ENCODE measurements at regions not wholly inside any gene's neighbourhood (a gene's known extent, or its start where the extent isn't known, plus 50 kb on each side); places are given as distances from the start of the nearest gene placed in this dataset.

DNA sequence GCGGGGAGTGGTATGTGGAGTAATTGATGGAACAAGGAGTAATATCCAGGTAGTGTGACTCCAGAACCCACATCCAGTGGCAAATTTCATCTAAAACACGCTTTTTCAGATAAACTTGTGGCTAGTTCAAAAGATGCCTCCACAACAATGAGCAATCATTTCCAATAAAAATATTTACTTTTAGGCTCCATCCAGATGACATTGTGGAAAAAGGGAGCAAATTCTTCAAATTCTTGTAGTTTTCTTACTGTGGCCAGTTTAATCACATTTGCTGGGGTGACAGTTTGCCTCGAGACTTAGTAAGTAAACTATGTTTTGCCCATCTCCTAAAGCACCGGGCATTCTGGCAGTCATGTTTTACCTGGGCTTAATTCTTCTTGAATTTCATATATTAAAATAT, 243.6 kb downstream of the IRS1 start:
- TF ChIP-seq, protein P1, sequence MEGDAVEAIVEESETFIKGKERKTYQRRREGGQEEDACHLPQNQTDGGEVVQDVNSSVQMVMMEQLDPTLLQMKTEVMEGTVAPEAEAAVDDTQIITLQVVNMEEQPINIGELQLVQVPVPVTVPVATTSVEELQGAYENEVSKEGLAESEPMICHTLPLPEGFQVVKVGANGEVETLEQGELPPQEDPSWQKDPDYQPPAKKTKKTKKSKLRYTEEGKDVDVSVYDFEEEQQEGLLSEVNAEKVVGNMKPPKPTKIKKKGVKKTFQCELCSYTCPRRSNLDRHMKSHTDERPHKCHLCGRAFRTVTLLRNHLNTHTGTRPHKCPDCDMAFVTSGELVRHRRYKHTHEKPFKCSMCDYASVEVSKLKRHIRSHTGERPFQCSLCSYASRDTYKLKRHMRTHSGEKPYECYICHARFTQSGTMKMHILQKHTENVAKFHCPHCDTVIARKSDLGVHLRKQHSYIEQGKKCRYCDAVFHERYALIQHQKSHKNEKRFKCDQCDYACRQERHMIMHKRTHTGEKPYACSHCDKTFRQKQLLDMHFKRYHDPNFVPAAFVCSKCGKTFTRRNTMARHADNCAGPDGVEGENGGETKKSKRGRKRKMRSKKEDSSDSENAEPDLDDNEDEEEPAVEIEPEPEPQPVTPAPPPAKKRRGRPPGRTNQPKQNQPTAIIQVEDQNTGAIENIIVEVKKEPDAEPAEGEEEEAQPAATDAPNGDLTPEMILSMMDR (IDR thresholded peaks at IDR 0.05; ENCODE audit: low read depth, low read length, missing input control): no peak
- TF ChIP-seq HNF4A (conservative IDR thresholded peaks at IDR 0.05) (no peak), YY1 (IDR thresholded peaks at IDR 0.05) (no peak), NR2F2 (IDR thresholded peaks at IDR 0.05) (no peak), ZBTB33 (IDR thresholded peaks at IDR 0.05) (no peak), RAD21 (IDR thresholded peaks at IDR 0.05) (no peak), REST (IDR thresholded peaks at IDR 0.05) (no peak)
- TF ChIP-seq, protein P2, sequence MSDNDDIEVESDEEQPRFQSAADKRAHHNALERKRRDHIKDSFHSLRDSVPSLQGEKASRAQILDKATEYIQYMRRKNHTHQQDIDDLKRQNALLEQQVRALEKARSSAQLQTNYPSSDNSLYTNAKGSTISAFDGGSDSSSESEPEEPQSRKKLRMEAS (IDR thresholded peaks at IDR 0.05): no peak

All from liver (tissue), 3 donors.